MCF 10A (cell line): ENCODE measurements at regions not wholly inside any gene's neighbourhood (a gene's known extent, or its start where the extent isn't known, plus 50 kb on each side); places are given as distances from the start of the nearest gene placed in this dataset.

ENCODE experiments used
- BruUV-seq: library from RNA; stranded (reverse); fragments of 400-500 nt; replicated peaks from 2 replicates; lab custom pipeline; 2021; lab: Mats Ljungman, UMichigan
- CTCF ChIA-PET: fragments of 300-600 bp; sonication (Branson Sonifier 250); formaldehyde crosslinking; extraction: SDS; loops from one replicate; lab custom pipeline; 2021; ENCODE audit warnings: antibody characterized with exemption, inconsistent platforms; lab: Yijun Ruan, JAX
- POLR2A ChIA-PET: fragments of 300-600, 350-650 bp; sonication (Branson Sonifier 250); formaldehyde crosslinking; extraction: SDS; loops from one replicate; lab custom pipeline; 2020; ENCODE audit warnings: antibody characterized with exemption, inconsistent platforms; lab: Yijun Ruan, JAX
- DNase-seq: peaks from one replicate; pipeline ENCODE4 v3.0.0-alpha.2; 2018; ENCODE audit not compliant: unreplicated experiment
- H3K27ac Mint-ChIP-seq: one replicate; pipeline ENCODE4 v1.8.0; 2022; ENCODE audit warnings: mild to moderate bottlenecking, low read depth, mixed read lengths; ENCODE audit not compliant: unreplicated experiment
- H3K27me3 Mint-ChIP-seq: one replicate; pipeline ENCODE4 v1.8.0; 2022; ENCODE audit warnings: mixed read lengths; ENCODE audit not compliant: insufficient read depth, unreplicated experiment
- H3K36me3 Mint-ChIP-seq: one replicate; pipeline ENCODE4 v1.8.0; 2022; ENCODE audit warnings: mild to moderate bottlenecking, moderate library complexity, mixed read lengths; ENCODE audit not compliant: insufficient read depth, unreplicated experiment
- H3K4me1 Mint-ChIP-seq: one replicate; pipeline ENCODE4 v1.8.0; 2022; ENCODE audit warnings: mixed read lengths; ENCODE audit not compliant: insufficient read depth, unreplicated experiment
- H3K4me3 Mint-ChIP-seq: one replicate; pipeline ENCODE4 v1.8.0; 2022; ENCODE audit warnings: mild to moderate bottlenecking, moderate library complexity, mixed read lengths; ENCODE audit not compliant: unreplicated experiment
- H3K9me3 Mint-ChIP-seq: one replicate; pipeline ENCODE4 v1.8.0; 2022; ENCODE audit warnings: mixed read lengths; ENCODE audit not compliant: unreplicated experiment
- intact Hi-C: fragments of 100-400 bp; cut with micrococcal nuclease; formaldehyde crosslinking; loops from 2 replicates; pipeline ENCODE4 v1.14.1; 2022
- TF ChIP-seq, protein P1 (sequence below): fragments of 200-600 bp; IDR thresholded peaks from one replicate; pipeline ENCODE4 v1.8.0; 2022; ENCODE audit warnings: antibody characterized with exemption, mild to moderate bottlenecking; ENCODE audit not compliant: unreplicated experiment

- no peak for DNase-seq
- intact Hi-C loops: no loop called here
- TF ChIP-seq, protein P1, sequence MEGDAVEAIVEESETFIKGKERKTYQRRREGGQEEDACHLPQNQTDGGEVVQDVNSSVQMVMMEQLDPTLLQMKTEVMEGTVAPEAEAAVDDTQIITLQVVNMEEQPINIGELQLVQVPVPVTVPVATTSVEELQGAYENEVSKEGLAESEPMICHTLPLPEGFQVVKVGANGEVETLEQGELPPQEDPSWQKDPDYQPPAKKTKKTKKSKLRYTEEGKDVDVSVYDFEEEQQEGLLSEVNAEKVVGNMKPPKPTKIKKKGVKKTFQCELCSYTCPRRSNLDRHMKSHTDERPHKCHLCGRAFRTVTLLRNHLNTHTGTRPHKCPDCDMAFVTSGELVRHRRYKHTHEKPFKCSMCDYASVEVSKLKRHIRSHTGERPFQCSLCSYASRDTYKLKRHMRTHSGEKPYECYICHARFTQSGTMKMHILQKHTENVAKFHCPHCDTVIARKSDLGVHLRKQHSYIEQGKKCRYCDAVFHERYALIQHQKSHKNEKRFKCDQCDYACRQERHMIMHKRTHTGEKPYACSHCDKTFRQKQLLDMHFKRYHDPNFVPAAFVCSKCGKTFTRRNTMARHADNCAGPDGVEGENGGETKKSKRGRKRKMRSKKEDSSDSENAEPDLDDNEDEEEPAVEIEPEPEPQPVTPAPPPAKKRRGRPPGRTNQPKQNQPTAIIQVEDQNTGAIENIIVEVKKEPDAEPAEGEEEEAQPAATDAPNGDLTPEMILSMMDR: no peak
- BruUV-seq: no TSS peak
- no peaks in the 10 kb centered on the region for H3K36me3 Mint-ChIP-seq
- peaks cover 34% of the 10 kb centered on the region for H3K27me3 Mint-ChIP-seq
- H3K4me1 Mint-ChIP-seq: peaks cover 4% of the 10 kb centered on the region
- no peak overlapping the region for H3K27ac Mint-ChIP-seq
- H3K4me3 Mint-ChIP-seq: no peak overlapping the region
- no peaks in the 10 kb centered on the region for H3K9me3 Mint-ChIP-seq
- POLR2A ChIA-PET: no interaction called here
- CTCF ChIA-PET: no interaction called here
These were observed 337.1 kb downstream of the C16orf95 start for GRCh38 chr16:86979984-86980553.

GRCh38 chr16:86980644-86981043 is 336.5 kb downstream of the C16orf95 start:
- H3K4me1 Mint-ChIP-seq: no peaks in the 10 kb centered on the region
- intact Hi-C loops: no loop called here
- POLR2A ChIA-PET: no interaction called here

DNA sequence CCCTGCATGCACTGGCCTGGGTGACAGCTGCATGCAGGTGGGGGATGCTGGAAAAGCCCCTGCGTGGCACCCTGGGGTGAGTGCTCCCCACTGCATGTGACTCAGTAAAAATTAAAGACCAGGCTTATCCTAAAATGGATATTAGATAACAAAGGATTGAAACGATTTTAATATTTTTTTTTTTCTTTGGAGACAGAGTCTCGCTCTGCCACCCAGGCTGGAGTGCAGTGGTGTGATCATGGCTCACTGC is 334.9 kb downstream of the C16orf95 start:
- TF ChIP-seq, protein P1: no peak
- peaks cover 34% of the 10 kb centered on the region for H3K27me3 Mint-ChIP-seq
- DNase-seq: no peak
- BruUV-seq: no TSS peak
- no peak overlapping the region for H3K4me3 Mint-ChIP-seq
- intact Hi-C loops: no loop called here
- no peak overlapping the region for H3K27ac Mint-ChIP-seq
- no peaks in the 10 kb centered on the region for H3K9me3 Mint-ChIP-seq
- no peaks in the 10 kb centered on the region for H3K36me3 Mint-ChIP-seq
- H3K4me1 Mint-ChIP-seq: no peaks in the 10 kb centered on the region
- ChIA-PET POLR2A (interaction anchor here (0.7 kb wide), 1 partner anchor 315 kb away, joined by 3 read pairs; no protein-coding TSS in a partner anchor), CTCF (no interaction called here)

More at GRCh38 chr16:86980644-86981043, 336.5 kb downstream of the C16orf95 start:
- Mint-ChIP-seq H3K27ac (no peak overlapping the region), H3K27me3 (peaks cover 34% of the 10 kb centered on the region), H3K36me3 (no peaks in the 10 kb centered on the region), H3K4me3 (no peak overlapping the region), H3K9me3 (no peaks in the 10 kb centered on the region)
- DNase-seq: no peak
- TF ChIP-seq, protein P1: no peak
- no TSS peak for BruUV-seq
- CTCF ChIA-PET: no interaction called here

- ChIA-PET CTCF (no interaction called here), POLR2A (interaction anchor here (0.6 kb wide), 1 partner anchor 62 kb away, joined by 3 read pairs; no protein-coding TSS in a partner anchor)
- TF ChIP-seq, protein P1: no peak
- H3K27ac Mint-ChIP-seq: no peak overlapping the region
- H3K4me1 Mint-ChIP-seq: no peaks in the 10 kb centered on the region
- no peak for DNase-seq
- intact Hi-C loops: no loop called here
- no peak overlapping the region for H3K4me3 Mint-ChIP-seq
- no TSS peak for BruUV-seq
- H3K27me3 Mint-ChIP-seq: peaks cover 34% of the 10 kb centered on the region
- no peaks in the 10 kb centered on the region for H3K36me3 Mint-ChIP-seq
- H3K9me3 Mint-ChIP-seq: no peaks in the 10 kb centered on the region
These were observed 334.3 kb downstream of the C16orf95 start for GRCh38 chr16:86982912-86983311.
